ENCODE measurements at regions not wholly inside any gene's neighbourhood (a gene's known extent, or its start where the extent isn't known, plus 50 kb on each side); places are given as distances from the start of the nearest gene placed in this dataset.

DNA sequence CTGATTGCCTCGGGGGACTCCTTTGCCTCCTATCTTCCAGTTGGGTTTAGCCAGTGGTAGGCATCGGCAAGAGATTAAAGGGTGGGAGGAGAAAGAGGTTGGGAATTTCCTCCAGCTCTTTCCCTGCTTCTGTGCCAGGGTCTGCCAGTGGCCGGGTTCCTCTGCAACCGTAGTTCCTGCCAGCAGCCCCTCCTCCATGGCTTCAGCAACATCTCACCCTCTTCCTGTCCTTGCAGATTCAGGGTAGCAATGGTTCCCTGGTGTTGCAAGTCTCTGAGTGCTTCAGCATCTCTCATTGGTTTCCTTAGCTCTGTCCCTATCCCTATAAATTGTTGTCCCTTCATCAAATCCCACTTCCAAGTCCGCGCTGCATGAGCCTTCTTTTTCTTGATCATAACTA, 223.1 kb upstream of the JUN start:
- 76% methylated on average over 5 of the region's 6 CpGs for WGBS (ENCODE audit: insufficient coverage, low coverage, low lambda C conversion rate, missing lambda C conversion rate)

DNA sequence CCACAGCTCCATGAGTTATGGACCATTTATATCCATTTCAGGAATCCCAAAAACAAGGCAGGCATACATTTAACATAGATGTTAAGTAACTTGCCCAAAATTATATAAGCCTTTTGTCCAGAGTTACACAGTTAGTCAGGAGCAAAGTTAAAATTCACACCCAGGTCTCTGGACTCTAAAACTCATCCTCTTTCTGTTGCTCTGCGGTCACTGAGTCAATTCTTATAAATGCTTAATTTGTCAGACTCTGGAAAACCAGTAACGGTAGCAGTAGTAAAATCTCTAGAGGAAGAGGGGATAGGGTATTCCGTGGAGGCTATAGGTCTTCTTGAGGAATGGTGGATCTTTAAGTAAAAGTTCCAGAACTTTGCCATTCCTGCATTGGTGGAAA, 223.6 kb upstream of the JUN start:
- 81% methylated on average over 3 of the region's 3 CpGs for WGBS (ENCODE audit: insufficient coverage, low coverage, low lambda C conversion rate, missing lambda C conversion rate)
- ATAC-seq, result no peak

More for the DNA sequence above, 223.1 kb upstream of the JUN start:
- H3K9me3 ChIP-seq, result no peaks in the 10 kb centered on the region
- TF ChIP-seq CTCF (IDR thresholded peaks at IDR 0.05), result no peak
- no peak for TF ChIP-seq POLR2A (IDR thresholded peaks at IDR 0.05)
- no peaks in the 10 kb centered on the region for H3K36me3 ChIP-seq
- peaks cover 0 to 6% (median 0%) of the 10 kb centered on the region in 4 donors for H3K4me1 ChIP-seq
- intact Hi-C loops (cut with DNase I), result no loop called here
- DNase-seq (no peak), ATAC-seq (no peak)
- H3K4me3 ChIP-seq, result no peak overlapping the region
- H3K27ac ChIP-seq, result no peak overlapping the region
- H3K27me3 ChIP-seq, result no peaks in the 10 kb centered on the region

GRCh38 chr1:59007820-59008598, 224.2 kb upstream of the JUN start:
- Histone ChIP-seq H3K27ac (no peak overlapping the region), H3K4me1 (peaks cover 0 to 6% (median 0%) of the 10 kb centered on the region in 4 donors), H3K27me3 (no peaks in the 10 kb centered on the region), H3K9me3 (no peaks in the 10 kb centered on the region), H3K4me3 (no peak overlapping the region), H3K36me3 (no peaks in the 10 kb centered on the region)
- TF ChIP-seq CTCF (IDR thresholded peaks at IDR 0.05), result no peak
- no peak for TF ChIP-seq POLR2A (IDR thresholded peaks at IDR 0.05)
- DNase-seq (no peak), ATAC-seq (peak in 1 of 4 donors; percentile 14)
- intact Hi-C loops (cut with DNase I), result no loop called here
- 53% methylated on average over 8 of the region's 8 CpGs for WGBS (ENCODE audit: insufficient coverage, low coverage, low lambda C conversion rate, missing lambda C conversion rate)

More for the DNA sequence above, 223.6 kb upstream of the JUN start:
- no peak for TF ChIP-seq CTCF (IDR thresholded peaks at IDR 0.05)
- no peak for TF ChIP-seq POLR2A (IDR thresholded peaks at IDR 0.05)
- H3K4me1 ChIP-seq, result peaks cover 0 to 6% (median 0%) of the 10 kb centered on the region in 4 donors
- no peak for DNase-seq
- H3K27me3 ChIP-seq, result no peaks in the 10 kb centered on the region
- no peak overlapping the region for H3K27ac ChIP-seq
- H3K4me3 ChIP-seq, result no peak overlapping the region
- H3K36me3 ChIP-seq, result no peaks in the 10 kb centered on the region
- intact Hi-C loops (cut with DNase I), result no loop called here
- no peaks in the 10 kb centered on the region for H3K9me3 ChIP-seq

DNA sequence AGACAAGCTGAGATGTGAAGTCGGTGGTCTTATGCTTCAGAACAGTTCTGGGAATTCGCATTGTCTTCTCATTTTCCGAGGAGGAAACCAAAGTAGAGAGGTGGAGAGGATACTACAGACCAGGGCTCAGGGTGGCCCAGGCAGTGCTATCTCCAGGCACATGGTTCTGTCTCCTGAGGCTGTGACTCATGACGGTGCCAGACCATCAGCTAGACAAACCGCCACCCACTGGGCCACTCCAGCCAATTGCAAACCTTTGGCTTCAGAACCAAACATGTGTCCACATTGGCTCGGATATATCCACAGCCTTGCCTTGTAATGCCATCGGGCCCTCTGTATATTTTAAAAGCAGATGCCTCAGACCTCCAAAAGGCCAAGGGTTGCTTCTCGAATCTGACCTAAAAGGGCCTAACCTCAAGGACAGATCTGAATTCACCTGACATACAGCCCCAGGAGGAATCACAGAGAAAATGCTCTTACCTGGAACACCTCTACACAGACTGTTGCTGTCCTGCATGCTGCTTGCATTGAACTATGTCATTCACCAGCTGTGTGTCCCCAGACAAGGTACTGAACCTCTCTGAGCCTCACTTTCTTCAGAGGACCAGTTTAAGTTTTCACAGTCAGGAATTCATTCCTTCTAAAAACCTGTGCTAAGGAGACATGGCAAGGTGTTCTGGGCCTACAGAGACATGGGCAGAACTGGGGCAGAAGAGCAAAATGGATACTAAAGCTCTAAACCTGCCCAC, 224.9 kb upstream of the JUN start:
- no peak overlapping the region for H3K27ac ChIP-seq
- H3K4me1 ChIP-seq, result peaks cover 0 to 6% (median 0%) of the 10 kb centered on the region in 4 donors
- H3K27me3 ChIP-seq, result no peaks in the 10 kb centered on the region
- no peak for TF ChIP-seq CTCF (IDR thresholded peaks at IDR 0.05)
- TF ChIP-seq POLR2A (IDR thresholded peaks at IDR 0.05), result no peak
- DNase-seq (no peak), ATAC-seq (no peak)
- intact Hi-C loops (cut with DNase I), result no loop called here
- H3K4me3 ChIP-seq, result no peak overlapping the region
- H3K9me3 ChIP-seq, result no peaks in the 10 kb centered on the region
- 100% methylated on average over 2 of the region's 8 CpGs for WGBS (ENCODE audit: insufficient coverage, low coverage, low lambda C conversion rate, missing lambda C conversion rate)
- no peaks in the 10 kb centered on the region for H3K36me3 ChIP-seq
